ENCODE measurements at regions not wholly inside any gene's neighbourhood (a gene's known extent, or its start where the extent isn't known, plus 50 kb on each side); places are given as distances from the start of the nearest gene placed in this dataset.

DNA sequence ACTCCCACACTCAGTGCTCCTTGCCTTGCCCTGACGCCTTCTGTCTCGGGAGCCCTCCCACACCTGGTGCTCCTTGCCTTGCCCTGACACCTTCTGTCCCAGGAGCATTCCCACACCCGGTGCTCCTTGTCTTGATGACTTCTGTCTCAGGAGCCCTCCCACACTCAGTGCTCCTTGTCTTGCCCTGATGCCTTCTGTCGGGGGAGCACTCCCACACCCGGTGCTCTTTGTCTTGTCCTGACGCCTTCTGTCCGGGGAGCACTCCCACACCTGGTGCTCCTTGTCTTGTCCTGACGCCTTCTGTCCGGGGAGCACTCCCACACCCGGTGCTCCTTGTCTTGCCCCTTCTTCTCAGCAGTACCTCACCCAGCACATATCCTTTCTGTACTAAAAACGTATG is 207.2 kb upstream of the ADARB2 start:
- TF ChIP-seq POLR2A (IDR thresholded peaks at IDR 0.05; ENCODE audit: low read depth, low read length): no peak
- TF ChIP-seq POLR2AphosphoS5 (IDR thresholded peaks at IDR 0.05; ENCODE audit: low read depth, low read length): no peak

Measured in GM12892 (cell line).